Gastrocnemius medialis (tissue), 4 donors: ENCODE measurements at regions not wholly inside any gene's neighbourhood (a gene's known extent, or its start where the extent isn't known, plus 50 kb on each side); places are given as distances from the start of the nearest gene placed in this dataset.

Experiments
- ATAC-seq, 2 donors: fragments of 150-250 bp; one replicate each; pipeline ENCODE4 v1.9.1; 2016
- DNase-seq, 2 donors: peaks; one replicate each; pipeline ENCODE4 v3.0.0-alpha.2; 2019
- H3K27ac ChIP-seq, 4 donors: fragments of 200-600 bp; sonication (generic); 1 replicate in 1 of 4; 2 replicates in 3 of 4; pipeline ENCODE4 v1.5.1; 2016 to 2018; ENCODE audit warnings: mild to moderate bottlenecking in 2 of 4, moderate library complexity in 1 of 4
- H3K27me3 ChIP-seq, 3 donors: fragments of 200-600 bp; sonication (generic) in 2 of 3; 1 replicate in 1 of 3; 2 replicates in 2 of 3; pipeline versions ENCODE4 v1.5.1 to v1.6.0; 2016 to 2019; ENCODE audit warnings: mild to moderate bottlenecking in 1 of 3, moderate library complexity in 1 of 3
- H3K36me3 ChIP-seq, 2 donors: fragments of 200-600 bp; sonication (generic) in 1 of 2; one replicate each; pipeline ENCODE4 v1.5.1; 2017 to 2018
- H3K4me1 ChIP-seq, 2 donors: fragments of 200-600 bp; sonication (generic) in 1 of 2; one replicate each; pipeline ENCODE4 v1.5.1; 2016 to 2017; ENCODE audit warnings: mild to moderate bottlenecking in 2 of 2
- H3K4me3 ChIP-seq, 4 donors: fragments of 200-600 bp; sonication (generic) in 3 of 4; 1 replicate in 1 of 4; 2 replicates in 3 of 4; pipeline ENCODE4 v1.5.1; 2016 to 2019; ENCODE audit warnings: mild to moderate bottlenecking in 2 of 4
- H3K9me3 ChIP-seq, 3 donors: fragments of 200-600 bp; sonication (generic) in 2 of 3; 1 replicate in 1 of 3; 2 replicates in 2 of 3; pipeline ENCODE4 v1.5.1; 2016 to 2019
- POLR2A ChIP-seq, 2 donors: fragments of 450-650 bp; IDR thresholded peaks; one replicate each; pipeline ENCODE4 v1.6.1; 2017; ENCODE audit warnings: antibody characterized with exemption in 2 of 2, mild to moderate bottlenecking in 2 of 2, moderate library complexity in 2 of 2
- in situ Hi-C, 4 donors: fragments of 200-750 bp; cut with MboI; loops; one replicate each; pipeline versions ENCODE4 v1.15.0 to v1.8.0; 2017; ENCODE audit warnings: low sequenced_read_pairs in 4 of 4
- intact Hi-C: fragments of 100-400 bp; cut with DNase I; formaldehyde crosslinking; loops from one replicate; pipeline ENCODE4 v1.15.1; 2023; ENCODE audit warnings: low total_unique reads
- TF ChIP-seq, protein P1 (sequence below), 5 experiments: fragments of 450-650 bp in 3 of 5; fragments of 200-600 bp in 2 of 5; sonication (generic) in 2 of 5; IDR thresholded peaks in 4 of 5; conservative IDR thresholded peaks in 1 of 5; 1 replicate in 4 of 5; 2 replicates in 1 of 5; pipeline ENCODE4 v1.5.1; 2016 to 2019; ENCODE audit warnings: antibody characterized with exemption in 5 of 5, mild to moderate bottlenecking in 3 of 5, moderate library complexity in 3 of 5

- Histone ChIP-seq H3K4me1 (no peaks in the 10 kb centered on the region), H3K9me3 (no peaks in the 10 kb centered on the region), H3K4me3 (no peak overlapping the region), H3K27ac (no peak overlapping the region), H3K36me3 (no peaks in the 10 kb centered on the region), H3K27me3 (no peaks in the 10 kb centered on the region)
- no peak for DNase-seq
- no peak for ATAC-seq
- intact Hi-C loops (no loop called here), in situ Hi-C loops (no loop called here)
- TF ChIP-seq, protein P1, sequence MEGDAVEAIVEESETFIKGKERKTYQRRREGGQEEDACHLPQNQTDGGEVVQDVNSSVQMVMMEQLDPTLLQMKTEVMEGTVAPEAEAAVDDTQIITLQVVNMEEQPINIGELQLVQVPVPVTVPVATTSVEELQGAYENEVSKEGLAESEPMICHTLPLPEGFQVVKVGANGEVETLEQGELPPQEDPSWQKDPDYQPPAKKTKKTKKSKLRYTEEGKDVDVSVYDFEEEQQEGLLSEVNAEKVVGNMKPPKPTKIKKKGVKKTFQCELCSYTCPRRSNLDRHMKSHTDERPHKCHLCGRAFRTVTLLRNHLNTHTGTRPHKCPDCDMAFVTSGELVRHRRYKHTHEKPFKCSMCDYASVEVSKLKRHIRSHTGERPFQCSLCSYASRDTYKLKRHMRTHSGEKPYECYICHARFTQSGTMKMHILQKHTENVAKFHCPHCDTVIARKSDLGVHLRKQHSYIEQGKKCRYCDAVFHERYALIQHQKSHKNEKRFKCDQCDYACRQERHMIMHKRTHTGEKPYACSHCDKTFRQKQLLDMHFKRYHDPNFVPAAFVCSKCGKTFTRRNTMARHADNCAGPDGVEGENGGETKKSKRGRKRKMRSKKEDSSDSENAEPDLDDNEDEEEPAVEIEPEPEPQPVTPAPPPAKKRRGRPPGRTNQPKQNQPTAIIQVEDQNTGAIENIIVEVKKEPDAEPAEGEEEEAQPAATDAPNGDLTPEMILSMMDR (IDR thresholded peaks at IDR 0.05 in 4 of 5, conservative IDR thresholded peaks at IDR 0.05 in 1 of 5): no peak
- TF ChIP-seq POLR2A (IDR thresholded peaks at IDR 0.05): no peak
Measured at GRCh38 chr14:105844047-105844630, 317.8 kb downstream of the TMEM121 start.

DNA sequence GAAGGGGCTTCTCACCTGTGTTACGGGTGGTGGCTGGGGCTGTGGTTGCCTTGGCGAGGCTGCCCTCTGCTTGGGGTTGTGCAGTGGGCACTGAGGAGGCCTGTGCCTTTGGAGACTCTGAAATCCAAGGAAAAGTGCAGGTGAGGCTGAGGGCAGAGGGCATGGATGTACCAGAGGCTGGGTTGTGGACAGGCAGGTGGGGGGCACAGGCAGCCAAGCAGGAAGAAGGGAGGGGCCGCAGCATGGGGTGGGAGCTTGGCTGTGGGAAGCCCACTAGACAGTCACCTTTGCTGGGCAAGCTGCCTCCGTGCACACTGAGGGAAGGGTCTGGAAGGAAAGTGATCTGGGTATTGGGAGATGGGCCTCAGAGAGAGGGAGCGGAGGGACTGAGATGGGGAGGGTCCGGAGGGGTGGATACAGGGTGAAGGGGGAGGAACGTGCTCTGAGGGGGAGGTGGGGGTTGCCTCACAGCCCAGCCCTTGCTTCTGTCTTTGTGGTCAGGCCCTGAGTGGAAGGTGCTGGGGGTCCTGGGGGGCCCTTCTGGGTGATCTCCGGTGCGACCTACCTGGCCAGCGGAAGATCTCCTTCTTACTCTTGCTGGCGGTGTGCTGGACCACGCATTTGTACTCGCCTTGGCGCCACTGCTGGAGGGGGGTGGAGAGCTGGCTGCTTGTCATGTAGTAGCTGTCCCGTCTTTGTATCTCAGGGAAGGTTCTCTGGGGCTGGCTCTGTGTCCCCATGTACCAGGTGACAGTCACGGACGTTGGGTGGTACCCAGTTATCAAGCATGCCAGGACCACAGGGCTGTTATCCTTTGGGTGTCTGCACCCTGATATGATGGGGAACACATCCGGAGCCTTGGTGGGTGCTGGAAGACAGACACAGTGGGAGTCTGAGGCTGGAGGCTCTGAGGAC lies 318.7 kb downstream of the TMEM121 start:
- Histone ChIP-seq H3K27me3 (no peaks in the 10 kb centered on the region), H3K4me1 (no peaks in the 10 kb centered on the region), H3K27ac (no peak overlapping the region), H3K36me3 (no peaks in the 10 kb centered on the region), H3K4me3 (no peak overlapping the region), H3K9me3 (no peaks in the 10 kb centered on the region)
- intact Hi-C loops: no loop called here
- no peak for TF ChIP-seq POLR2A (IDR thresholded peaks at IDR 0.05)
- TF ChIP-seq, protein P1 (IDR thresholded peaks at IDR 0.05 in 4 of 5, conservative IDR thresholded peaks at IDR 0.05 in 1 of 5): no peak
- DNase-seq (no peak), ATAC-seq (no peak)
- in situ Hi-C loops: no loop called here

DNA sequence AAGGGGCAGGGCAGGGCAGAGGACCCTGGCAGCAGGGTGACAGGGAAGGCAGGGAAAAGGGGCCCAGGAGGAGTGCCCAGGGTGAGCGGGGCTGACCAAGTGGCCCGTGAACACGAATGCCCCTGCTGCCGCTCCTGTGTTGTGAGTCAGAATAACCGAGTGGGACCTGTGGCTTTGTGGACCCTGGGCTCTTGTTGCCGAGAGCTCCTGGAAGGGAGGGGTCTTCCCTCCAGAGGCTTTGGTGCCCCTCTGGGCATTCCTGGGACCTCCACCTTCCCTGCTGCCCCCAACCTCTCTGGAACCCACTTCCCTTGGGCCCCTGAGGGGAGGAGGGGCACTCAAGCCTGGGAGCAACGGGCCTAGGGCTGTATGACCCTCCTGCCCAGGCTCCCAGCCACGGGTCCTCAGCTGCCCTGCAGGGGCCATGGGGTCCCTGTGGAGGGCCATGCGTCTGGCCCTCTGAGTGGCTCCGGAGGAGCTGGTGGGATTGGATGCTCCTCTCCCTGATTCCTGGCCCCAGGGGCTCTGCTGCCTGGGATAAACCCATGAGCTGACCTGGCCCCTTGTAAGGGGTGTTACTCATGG lies 319.4 kb downstream of the TMEM121 start:
- Histone ChIP-seq H3K4me3 (no peak overlapping the region), H3K27ac (no peak overlapping the region), H3K27me3 (no peaks in the 10 kb centered on the region), H3K9me3 (no peaks in the 10 kb centered on the region), H3K36me3 (no peaks in the 10 kb centered on the region), H3K4me1 (no peaks in the 10 kb centered on the region)
- DNase-seq (no peak), ATAC-seq (no peak)
- TF ChIP-seq, protein P1 (IDR thresholded peaks at IDR 0.05 in 4 of 5, conservative IDR thresholded peaks at IDR 0.05 in 1 of 5): no peak
- TF ChIP-seq POLR2A (IDR thresholded peaks at IDR 0.05): no peak
- in situ Hi-C loops (no loop called here), intact Hi-C loops (no loop called here)

- in situ Hi-C loops (no loop called here), intact Hi-C loops (no loop called here)
- H3K9me3 ChIP-seq: no peaks in the 10 kb centered on the region
Measured at GRCh38 chr14:105846312-105846711, 319.9 kb downstream of the TMEM121 start.

More at GRCh38 chr14:105846312-105846711, 319.9 kb downstream of the TMEM121 start:
- Histone ChIP-seq H3K27me3 (no peaks in the 10 kb centered on the region), H3K4me3 (no peak overlapping the region), H3K27ac (no peak overlapping the region), H3K36me3 (no peaks in the 10 kb centered on the region), H3K4me1 (no peaks in the 10 kb centered on the region)
- TF ChIP-seq POLR2A (IDR thresholded peaks at IDR 0.05): no peak
- TF ChIP-seq, protein P1 (IDR thresholded peaks at IDR 0.05 in 4 of 5, conservative IDR thresholded peaks at IDR 0.05 in 1 of 5): no peak
- DNase-seq: no peak
- no peak for ATAC-seq
